ENCODE measurements at regions not wholly inside any gene's neighbourhood (a gene's known extent, or its start where the extent isn't known, plus 50 kb on each side); places are given as distances from the start of the nearest gene placed in this dataset.
A peak's percentile ranks its signal among the peaks of the same experiment; 100 is the strongest.
"Not testable (repeated sequence)": the region's sequence is repeated elsewhere in the genome, so short reads cannot be mapped to it uniquely, and the experiment has no call there.

DNA sequence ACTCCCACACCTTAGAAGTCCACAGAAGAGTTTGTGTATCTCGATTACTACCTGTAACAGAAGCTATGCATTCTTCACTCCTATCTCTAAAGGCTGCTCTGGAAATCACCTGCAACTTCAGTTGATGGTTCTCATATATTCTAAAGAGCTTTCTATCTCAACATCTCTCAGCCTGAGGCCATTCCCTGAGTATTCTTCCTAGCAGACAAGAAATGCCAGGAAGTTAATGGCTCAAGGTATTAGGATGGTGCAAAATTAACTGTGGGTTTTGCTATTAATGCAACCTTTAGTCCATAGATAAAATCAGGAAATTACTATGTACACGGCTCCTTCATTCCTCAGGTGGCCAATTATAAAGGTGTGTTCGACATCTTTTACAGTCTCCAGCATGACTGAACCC, 290.1 kb downstream of the ZNF716 start:
- not testable (repeated sequence) for DNase-seq

DNA sequence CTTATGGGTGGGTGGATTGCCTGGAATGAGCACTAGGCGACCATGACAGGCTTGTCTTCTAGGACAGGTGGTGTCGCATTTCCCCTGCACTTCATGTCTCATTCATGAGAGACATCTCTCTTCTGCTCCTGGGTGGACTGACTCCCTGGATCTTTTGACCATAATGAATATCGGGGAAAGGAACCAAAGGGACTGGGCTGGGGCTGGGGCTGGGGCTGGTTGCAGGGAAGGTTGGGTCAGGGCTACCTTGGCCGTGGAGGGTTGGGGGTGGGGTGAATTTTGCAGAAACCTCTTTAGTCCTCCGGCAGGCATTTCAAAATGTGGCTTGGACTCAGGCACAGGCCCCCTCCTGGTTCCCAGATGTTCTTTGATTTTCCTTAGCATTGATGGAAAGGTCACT, 319.2 kb downstream of the ZNF716 start:
- no peak for DNase-seq

DNA sequence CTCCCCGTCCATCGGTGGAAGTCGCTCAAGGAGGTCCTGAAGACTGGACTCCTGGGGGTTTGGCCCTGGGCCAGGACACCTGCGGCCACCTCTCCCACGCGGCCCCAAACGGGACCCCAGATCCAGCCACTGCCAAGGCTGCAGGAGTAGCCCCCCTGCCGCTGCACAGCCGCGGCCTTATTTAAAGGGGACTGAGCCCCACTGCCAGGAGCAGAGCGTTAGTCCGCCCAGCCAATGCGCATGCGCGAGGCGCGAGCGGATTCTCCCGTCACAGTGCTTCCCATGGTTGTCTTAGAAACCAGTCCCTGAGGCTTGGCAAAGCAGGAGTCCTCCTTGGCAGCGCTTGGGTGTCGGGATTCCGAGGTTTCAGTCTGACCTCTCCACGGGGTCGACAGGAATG, 320.0 kb downstream of the ZNF716 start:
- DNase-seq: no peak

DNA sequence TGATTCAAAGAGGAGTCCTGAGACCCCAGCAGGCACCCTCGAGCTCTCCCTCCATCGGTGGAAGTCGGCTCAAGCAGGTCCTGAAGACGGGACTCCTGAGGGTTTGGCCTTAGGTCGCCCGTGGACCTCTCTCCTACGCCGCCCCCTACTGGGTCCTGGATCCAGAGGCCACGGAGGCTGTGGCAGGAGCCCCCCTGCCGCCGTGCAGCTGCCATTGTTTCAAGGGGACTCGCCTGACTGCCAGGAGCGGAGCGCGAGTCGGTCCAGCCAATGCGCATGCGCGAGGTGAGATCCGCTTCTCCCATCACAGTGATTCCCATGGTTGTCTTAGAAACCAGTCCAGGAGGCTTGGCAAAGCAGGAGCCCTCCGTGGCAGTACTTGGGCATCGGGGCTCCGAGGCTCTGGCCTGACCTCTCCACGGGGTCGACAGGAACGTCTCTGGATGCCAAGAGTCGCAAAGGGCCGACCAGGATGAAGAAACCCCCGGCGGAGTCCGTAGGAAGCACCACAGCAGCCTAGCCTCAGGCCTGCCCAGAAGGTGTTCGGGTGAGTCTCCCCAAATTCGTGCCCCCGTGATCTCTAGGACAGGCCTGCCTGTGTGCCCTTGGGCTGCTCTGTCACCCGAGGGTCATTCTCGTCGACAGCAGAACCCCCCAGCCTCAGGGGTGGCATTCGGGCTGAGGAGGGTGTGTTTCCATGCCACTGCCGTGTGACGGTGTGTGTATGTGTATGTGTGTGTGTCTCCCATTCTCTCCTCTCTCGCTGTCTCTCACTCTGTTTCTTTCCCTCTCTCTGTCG, 322.3 kb downstream of the ZNF716 start:
- DNase-seq: no peak

DNA sequence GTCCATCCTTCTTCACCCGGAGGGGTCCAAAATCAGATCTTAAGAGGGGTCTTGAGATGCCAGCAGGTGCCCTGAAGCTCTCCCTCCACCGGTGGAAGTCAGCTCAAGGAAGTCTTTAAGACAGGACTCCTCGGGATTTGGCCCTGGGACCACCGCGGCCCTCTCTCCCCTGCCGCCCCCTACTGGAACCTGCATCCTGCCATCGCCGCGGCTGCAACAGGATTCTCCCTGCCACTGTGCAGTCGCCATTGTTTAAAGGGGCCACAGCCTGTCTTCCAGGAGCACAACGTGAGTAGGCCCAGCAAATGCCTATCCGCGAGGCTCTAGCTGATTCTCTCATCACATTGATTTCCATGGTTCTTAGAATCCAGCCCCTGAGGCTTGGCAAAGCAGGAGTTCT, 324.3 kb downstream of the ZNF716 start:
- no peak for DNase-seq

DNA sequence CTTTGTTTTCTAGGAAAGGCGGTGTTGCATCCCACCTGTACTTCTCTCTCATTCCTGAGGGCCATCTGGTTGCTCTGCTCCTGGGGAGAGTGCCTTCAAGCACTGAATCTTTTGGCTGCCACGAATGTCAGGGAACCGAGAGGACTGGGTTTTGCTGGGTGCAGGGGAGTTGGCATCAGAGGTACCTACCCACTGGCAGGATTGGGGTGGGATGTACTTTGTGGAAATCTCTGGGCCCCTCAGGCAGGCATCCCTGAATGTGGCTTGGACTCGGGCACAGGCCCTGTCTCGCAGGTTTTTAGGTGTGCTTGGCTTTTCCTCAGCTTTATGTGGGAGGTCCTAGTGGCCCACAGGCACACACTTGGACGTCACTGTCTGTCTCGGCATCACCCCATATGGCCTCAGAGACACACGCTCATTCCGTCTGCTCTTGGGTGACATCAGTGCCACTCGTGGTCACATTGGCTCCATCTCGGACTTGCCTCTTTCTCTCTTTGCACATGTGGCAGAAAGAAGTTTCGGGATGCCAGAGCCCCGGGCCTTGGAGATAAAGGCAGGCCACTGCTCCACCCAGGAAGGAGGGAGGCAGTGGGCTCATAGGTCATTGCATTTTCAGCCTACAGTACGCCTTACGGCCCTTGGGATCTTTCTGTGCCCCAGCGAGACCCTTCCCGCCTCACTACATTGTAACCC, 325.6 kb downstream of the ZNF716 start:
- DNase-seq: no peak

DNA sequence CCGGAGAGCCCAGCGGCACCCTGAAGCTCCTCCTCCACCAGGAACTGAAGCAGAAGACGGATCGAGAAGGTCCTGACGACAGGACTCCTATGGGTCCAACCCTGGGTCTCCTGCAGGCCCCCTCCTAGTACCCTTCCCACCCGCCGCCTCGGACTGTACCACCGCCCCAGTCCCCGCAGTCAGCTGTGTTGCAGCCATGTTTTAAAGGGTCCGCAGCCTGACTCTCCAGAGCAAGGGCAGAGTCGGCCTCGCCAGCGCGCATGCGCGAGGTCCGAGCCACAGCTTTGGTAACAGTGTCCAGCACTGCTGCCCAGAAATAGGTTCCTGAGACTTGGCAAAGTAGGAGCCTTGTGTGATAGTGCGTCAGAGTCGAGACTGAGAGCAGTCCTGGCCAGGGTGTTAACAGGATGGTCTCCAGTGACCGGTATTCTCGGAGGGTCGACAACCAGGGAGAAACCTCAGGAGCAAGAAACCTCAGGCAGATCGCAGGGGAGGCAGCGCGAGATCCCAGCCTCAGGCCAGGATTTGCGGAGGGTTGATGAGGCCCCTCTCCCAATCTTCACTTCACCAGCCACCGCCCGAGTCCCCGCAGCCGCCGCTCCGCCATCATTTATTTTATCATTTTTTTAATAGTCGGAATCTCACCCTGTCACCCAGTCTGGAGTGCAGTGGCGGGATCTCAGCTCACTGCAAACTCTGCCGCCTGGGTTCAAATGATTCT, 326.3 kb downstream of the ZNF716 start:
- DNase-seq: not testable (repeated sequence)

DNA sequence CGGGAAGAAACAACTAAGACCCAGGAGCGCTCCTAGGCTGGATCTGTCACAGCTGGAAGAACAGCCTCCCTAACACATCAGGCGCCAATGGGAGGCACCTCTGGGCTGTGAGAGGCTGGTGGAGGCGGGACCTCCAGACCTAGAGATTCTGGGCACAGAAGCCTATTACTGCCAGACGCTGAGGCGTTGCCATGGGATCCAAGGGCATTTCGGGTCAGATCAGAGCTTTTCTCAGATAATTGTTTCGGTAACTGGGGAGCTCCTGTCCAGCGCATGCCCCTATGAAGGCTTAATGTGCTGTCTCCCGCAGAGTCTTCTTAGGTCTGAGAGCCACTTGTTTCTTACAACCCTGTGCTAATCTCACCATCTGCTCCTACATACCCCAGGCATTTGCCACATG, 339.2 kb downstream of the ZNF716 start:
- no peak for DNase-seq

DNA sequence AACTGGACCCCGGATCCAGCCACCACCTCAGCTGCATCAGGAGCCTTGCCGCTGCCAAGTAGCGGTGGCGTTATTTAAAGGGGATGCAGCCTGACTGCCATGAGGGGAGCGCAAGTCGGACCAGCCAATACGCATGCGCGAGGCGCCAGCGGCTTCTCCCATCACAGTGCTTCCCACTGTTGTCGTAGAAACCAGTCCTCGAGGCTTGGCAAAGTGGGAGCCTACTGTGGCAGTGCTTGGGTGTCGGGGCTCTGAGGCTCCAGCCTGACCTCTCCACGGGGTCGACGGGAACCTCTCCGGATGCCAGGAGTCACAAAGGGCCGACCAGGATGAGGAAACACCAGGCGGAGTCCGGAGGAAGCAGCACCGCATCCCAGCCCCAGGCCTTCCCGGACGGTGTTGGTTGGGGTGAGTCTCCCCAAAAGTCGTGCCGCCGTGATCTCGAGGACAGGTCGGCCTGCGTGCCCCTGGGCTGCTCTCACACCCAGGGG, 369.6 kb downstream of the ZNF716 start:
- DNase-seq: no peak

DNA sequence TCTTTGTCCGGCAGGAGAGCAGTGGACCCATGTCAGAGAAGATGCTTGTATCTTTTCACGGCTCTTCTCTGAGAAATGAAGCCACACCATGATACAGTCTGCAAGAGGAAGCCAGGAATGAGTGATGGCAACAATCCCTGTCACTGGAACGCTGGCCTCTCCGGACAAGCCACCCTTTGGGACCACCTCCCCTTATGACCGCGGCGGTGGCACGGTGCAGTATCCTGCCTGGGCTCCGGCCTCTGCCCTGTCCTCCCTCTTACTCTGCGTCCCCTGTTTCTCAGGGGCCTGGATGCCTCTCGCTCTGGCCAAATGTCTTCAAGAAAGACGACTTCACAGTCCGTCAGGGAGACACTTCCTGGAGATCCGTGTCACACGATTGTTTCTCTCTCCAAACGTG, 370.5 kb downstream of the ZNF716 start:
- no peak for DNase-seq

DNA sequence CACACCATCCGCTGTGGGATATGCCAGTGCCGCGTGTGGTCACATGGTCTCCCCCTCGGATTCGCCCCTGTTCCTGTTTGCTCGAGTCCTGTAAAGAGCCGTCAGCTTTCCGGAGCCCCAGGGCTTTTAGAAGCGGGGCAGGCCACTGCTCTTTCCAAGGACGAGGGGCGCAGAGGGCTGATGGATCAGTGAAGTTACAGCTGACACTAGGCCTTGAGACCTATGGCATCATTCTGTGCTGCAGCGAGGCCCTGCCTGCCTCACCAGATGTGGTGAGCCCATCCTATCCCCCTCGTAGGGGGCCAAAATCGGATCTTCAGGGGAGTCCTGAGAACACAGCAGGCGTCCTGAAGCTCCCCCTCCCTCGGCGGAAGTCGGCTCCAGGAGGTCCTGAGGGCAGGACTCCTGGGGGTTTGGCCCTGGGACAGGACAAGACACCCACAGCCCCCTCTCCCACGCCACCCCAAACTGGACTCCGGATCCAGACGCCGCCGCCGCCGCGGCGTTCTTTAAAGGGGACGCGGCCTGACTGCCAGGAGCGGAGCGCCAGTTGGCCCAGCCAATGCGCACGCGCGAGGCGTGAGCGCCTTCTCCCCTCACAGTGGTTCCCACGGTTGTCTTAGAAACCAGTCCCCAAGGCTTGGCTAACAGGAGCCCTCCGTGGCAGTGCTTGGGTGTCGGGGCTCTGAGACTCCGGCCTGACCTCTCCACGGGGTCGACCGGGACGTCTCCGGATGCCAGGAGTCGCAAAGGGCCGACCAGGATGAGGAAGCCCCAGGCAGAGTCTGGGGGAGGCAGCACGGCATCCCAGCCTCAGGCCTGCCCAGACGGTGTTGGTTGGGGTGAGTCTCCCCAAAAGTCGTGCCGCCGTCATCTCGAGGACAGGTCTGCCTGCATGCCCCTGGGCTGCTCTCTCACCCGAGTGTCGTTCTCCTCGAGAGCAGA, 371.7 kb downstream of the ZNF716 start:
- DNase-seq: no peak

DNA sequence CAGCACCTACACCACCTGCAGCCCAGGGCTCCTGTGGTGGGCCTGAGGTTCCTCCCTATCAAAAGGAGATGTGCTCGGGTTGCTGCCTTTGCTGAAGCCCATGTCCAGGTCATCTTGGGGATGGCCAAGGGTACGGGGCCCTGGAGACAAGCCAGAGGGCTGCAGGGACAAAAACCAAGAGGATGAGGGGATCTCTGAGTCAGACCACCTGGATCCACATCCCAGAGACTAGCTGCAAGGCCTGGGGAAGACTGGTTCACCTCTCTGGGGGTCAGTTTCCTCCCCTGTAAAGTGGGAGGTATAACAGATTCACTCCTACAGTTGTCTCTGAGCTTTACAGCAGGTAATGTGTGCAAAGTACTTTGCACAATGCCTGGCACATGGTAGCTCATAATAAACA, 376.6 kb downstream of the ZNF716 start:
- not testable (repeated sequence) for DNase-seq

DNA sequence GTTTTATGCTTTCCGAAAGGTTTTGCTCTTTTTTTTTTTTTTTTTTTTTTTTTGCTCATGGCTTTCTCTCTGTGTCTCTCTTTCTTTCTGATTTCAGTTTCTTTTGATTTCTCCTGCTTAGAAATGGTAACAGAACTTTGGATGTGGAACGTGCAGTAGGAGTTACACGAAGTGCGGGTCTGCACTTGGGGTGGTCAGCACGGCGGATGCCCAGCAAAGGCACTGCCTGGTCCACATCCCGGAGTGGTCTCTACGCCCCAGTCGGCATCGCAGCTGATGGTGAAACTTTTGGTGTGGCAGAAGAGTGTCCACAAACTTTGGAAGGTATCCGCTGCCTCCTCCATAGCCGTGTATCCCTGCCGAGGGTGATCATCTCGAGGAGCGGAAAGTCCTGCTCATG, 385.2 kb downstream of the ZNF716 start:
- not testable (repeated sequence) for DNase-seq

DNA sequence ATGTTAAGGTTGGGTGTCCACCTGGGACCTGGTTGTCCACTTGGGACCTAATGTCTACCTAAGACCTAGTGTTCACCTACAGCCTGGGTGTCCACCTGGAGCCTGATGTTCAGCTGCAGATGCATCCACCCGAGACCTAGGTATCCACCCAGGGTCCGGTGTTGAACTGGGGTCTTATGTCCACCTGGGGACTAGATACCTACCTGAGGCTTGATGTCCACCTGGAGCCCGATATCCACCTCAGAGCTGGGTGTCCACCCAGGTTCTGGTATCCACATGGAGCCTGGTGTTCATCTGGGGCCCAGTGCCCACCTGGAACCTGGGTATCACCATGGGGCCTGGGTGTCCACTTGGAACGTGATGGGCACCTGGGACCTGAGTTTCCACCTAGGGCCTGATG, 389.2 kb downstream of the ZNF716 start:
- DNase-seq: not testable (repeated sequence)

DNA sequence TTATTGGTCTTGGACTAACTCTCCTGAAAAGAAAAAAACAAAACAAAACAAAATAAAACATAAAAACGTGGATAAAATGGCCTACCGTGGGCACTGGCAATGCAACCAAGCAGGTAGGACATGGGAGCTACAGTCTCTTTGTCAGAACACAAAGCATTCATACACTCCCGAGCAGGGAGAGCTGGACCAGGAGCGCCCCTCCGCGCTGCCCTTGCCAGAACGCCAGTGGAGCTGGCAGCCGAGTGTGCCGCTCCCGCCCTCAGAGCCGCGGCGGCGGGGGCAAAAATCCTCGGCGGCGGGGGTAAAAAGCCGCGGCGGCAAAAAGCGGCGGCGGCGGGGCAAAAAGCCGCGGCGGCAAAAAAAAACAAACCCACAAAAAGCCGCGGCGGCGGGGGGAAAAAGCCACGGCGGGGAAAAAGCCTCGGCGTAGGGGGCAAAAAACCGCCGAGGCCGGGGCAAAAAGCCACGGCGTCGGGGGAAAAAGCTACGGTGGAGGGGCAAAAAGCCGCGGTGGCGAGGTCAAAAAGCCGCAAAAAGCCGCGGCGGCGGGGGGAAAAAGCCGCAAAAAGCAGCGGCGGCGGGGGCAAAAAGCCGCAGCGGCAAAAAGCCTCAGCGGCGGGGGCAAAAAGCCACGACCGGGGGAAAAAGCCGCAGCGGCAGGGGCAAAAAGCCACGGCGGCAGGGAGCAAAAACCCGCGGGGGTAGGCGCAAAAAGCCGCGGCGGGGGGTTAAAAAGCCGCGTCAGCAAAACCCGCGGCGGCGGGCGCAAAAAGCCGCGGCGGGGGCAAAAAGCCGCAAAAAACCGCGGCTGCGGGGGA, 418.1 kb downstream of the ZNF716 start:
- DNase-seq: no peak

DNA sequence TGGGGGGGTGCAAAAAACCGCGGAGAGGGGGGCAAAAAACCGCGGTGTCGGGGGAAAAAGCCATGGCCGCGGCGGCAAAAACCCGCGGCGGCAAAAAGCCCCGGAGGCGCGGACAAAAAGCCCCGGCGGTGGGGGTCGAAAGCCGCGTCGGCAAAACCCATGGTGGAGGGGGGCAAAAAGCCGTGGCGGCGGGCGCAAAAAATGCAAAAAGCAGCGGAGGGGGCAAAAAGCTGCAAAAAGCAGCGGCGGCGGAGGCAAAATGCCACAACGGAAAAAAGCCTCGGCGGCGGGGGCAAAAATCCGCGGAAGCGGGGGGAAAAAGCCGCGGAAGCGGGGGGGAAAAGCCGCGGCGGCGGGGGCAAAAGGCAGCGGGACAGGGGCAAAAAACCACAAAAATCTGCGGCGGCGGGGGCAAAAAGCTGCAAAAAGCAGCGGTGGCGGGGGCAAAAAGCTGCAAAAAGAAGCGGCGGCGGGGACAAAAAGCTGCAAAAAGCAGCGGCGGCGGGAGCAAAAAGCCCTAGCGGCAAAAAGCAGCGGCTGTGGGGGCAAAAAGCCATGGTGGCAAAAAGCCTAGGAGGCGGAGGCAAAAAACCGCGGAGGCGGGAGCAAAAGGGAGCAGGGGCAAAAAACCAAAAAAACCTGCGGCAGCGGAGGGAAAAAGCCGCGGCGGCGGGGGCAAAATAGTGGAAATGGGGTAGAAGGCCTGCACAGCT, 418.9 kb downstream of the ZNF716 start:
- peak in 1 of 5 donors; percentile 1 for DNase-seq

Data from T-helper 1 cell (primary cell).